Kidney epithelial cell (primary cell): ENCODE measurements at regions not wholly inside any gene's neighbourhood (a gene's known extent, or its start where the extent isn't known, plus 50 kb on each side); places are given as distances from the start of the nearest gene placed in this dataset.

Experiments
- DNase-seq: peaks from one replicate; pipeline ENCODE4 v3.0.0-alpha.2; 2010; ENCODE audit warnings: low read depth
- H3K27me3 ChIP-seq: 2 replicates; pipeline ENCODE4 v1.6.0; 2011; ENCODE audit warnings: low read length; ENCODE audit not compliant: control insufficient read depth, insufficient read depth
- H3K36me3 ChIP-seq: 2 replicates; pipeline ENCODE4 v1.5.1; 2011; ENCODE audit warnings: low read length; ENCODE audit not compliant: control insufficient read depth, insufficient read depth
- H3K4me3 ChIP-seq: 2 replicates; pipeline ENCODE4 v1.5.1; 2011; ENCODE audit warnings: low read depth, mild to moderate bottlenecking, control low read depth, low read length
- CTCF ChIP-seq: IDR thresholded peaks from 2 replicates; pipeline ENCODE4 v1.5.1; 2011; ENCODE audit warnings: mild to moderate bottlenecking, moderate library complexity, low read length, control low read depth, inconsistent platforms; ENCODE audit not compliant: insufficient read depth, poor library complexity, severe bottlenecking

- TF ChIP-seq CTCF, result no peak
- Histone ChIP-seq H3K36me3 (no peaks in the 10 kb centered on the region), H3K27me3 (peaks cover 3% of the 10 kb centered on the region), H3K4me3 (no peak overlapping the region)
- DNase-seq, result no peak
Observed at GRCh38 chr11:119839476-119840133, 110.6 kb upstream of the NECTIN1 start.

DNA sequence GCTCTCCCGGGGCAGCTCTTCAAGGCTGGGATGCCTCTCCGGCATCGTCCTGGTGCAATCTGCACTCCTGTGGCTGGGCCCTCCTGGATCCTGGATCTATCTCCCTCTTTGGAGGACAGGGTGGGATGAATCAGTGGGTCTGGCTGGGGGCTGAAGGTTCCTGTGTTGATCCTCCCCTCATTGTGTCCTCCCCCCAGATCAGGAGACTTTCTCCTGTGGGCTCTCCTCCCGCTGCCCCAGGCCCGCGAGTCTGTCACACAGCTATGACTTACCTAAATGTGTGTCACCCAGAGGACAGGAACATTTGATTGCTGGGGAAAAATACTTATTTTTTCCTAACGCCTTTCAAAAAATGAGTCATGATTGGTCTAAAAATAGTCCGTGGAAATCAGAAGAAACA lies 106.8 kb upstream of the NECTIN1 start:
- Histone ChIP-seq H3K4me3 (no peak overlapping the region), H3K36me3 (no peaks in the 10 kb centered on the region), H3K27me3 (no peaks in the 10 kb centered on the region)
- DNase-seq, result no peak
- TF ChIP-seq CTCF, result no peak

DNA sequence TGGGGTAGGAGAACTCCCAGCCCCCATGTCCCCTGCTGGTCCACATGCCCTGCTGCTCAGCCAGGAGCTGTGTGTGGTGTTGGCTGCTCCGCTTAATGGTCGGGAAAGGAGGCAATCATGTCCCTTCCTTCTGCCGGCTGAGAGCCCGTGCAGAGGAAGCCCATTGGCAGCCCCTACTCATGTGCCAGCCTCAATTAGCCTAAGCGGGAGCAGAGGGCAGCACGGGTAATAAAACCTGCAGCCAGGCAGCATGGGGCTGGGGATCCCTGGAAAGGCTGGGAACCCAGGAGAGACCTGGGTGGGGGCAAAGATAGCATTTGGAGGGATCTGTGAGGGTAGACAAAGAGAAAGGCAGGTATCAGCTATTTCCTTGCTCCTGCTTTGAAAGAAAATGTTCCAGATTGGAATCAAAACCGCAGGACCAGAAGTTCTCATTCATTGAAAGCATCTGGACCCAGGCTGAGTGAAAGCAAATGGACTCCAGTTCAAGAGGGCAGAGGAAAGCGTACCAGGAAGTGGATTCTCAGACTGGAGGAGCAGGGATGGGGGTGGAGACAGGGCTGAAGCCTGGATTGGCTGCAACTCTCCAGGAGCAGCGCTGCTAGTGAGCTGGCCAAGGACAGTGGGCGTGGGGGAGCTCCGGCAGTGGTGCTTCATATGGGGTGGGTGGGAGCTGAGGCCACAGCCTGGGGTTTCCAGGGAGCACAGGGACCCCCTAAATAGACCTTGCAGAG lies 103.4 kb upstream of the NECTIN1 start:
- Histone ChIP-seq H3K27me3 (no peaks in the 10 kb centered on the region), H3K4me3 (no peak overlapping the region), H3K36me3 (no peaks in the 10 kb centered on the region)
- no peak for DNase-seq
- TF ChIP-seq CTCF, result no peak

- Histone ChIP-seq H3K36me3 (no peaks in the 10 kb centered on the region), H3K4me3 (no peak overlapping the region), H3K27me3 (no peaks in the 10 kb centered on the region)
- TF ChIP-seq CTCF, result no peak
- no peak for DNase-seq
Observed at GRCh38 chr11:119831011-119831410, 102.0 kb upstream of the NECTIN1 start.

DNA sequence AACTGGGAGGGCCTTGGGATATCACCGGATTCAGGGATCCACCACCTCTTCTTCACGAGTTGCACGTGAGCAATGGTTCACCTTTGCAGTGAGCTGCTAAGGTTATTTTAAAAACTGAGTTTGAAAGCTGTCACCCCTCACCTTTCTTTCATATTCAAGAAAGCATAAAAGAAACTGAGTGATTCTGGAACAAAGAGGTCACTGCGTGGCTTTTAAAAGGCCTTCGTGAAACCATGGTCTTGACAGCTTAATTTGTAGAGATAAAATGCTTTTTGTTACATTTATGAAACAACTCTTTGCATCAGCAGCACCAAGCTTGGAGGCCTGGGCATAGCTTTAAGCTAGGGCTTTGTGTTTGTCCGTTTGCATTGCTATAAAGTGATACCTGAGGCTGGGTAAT lies 101.4 kb upstream of the NECTIN1 start:
- no peaks in the 10 kb centered on the region for H3K36me3 ChIP-seq
- no peak overlapping the region for H3K4me3 ChIP-seq
- TF ChIP-seq CTCF, result no peak
- no peaks in the 10 kb centered on the region for H3K27me3 ChIP-seq
- DNase-seq, result no peak
